AG04450 (cell line): ENCODE measurements at regions not wholly inside any gene's neighbourhood (a gene's known extent, or its start where the extent isn't known, plus 50 kb on each side); places are given as distances from the start of the nearest gene placed in this dataset.

ENCODE experiments used
- CTCF ChIA-PET: fragments of 300-600, 350-600 bp; formaldehyde crosslinking; extraction: SDS; loops from one replicate; lab custom pipeline; 2022; ENCODE audit warnings: antibody characterized with exemption, inconsistent platforms; lab: Charles Lee
- POLR2A ChIA-PET: fragments of 350-600 bp; formaldehyde crosslinking; extraction: SDS; loops from one replicate; lab custom pipeline; 2021; ENCODE audit warnings: antibody characterized with exemption, inconsistent platforms; lab: Yijun Ruan, JAX
- DNase-seq: peaks from one replicate; pipeline ENCODE4 v3.0.0-alpha.2; 2011; ENCODE audit warnings: low read depth, low spot score
- H3K27ac ChIP-seq: one replicate; pipeline ENCODE4 v1.5.1; 2012; ENCODE audit warnings: low read depth, low read length, control low read depth
- H3K27me3 ChIP-seq: one replicate; pipeline ENCODE4 v1.6.0; 2012; ENCODE audit warnings: low read length; ENCODE audit not compliant: control insufficient read depth, insufficient read depth
- H3K4me3 ChIP-seq: 2 replicates; pipeline ENCODE4 v1.5.1; 2011; ENCODE audit warnings: mild to moderate bottlenecking, low read depth, low read length, control low read depth
- H3K9me3 ChIP-seq: 2 replicates; pipeline ENCODE4 v1.5.1; 2012; ENCODE audit warnings: low read length; ENCODE audit not compliant: control insufficient read depth, insufficient read depth
- CTCF ChIP-seq: IDR thresholded peaks from 2 replicates; pipeline ENCODE4 v1.5.1; 2011; ENCODE audit warnings: low read depth, low read length, control low read depth, inconsistent platforms

GRCh38 chr9:25396828-25397227, 281.4 kb downstream of the TUSC1 start:
- ChIA-PET CTCF (no interaction called here), POLR2A (no interaction called here)
- H3K4me3 ChIP-seq: no peak overlapping the region
- peaks cover 6% of the 10 kb centered on the region for H3K9me3 ChIP-seq
- no peak for TF ChIP-seq CTCF
- no peak overlapping the region for H3K27ac ChIP-seq
- no peaks in the 10 kb centered on the region for H3K27me3 ChIP-seq
- no peak for DNase-seq

- ChIA-PET POLR2A (no interaction called here), CTCF (interaction anchor here (0.6 kb wide), 1 partner anchor 49 kb away, joined by 3 read pairs; no protein-coding TSS in a partner anchor)
- no peak for TF ChIP-seq CTCF
- H3K9me3 ChIP-seq: peaks cover 10% of the 10 kb centered on the region
- H3K4me3 ChIP-seq: no peak overlapping the region
- no peak overlapping the region for H3K27ac ChIP-seq
- H3K27me3 ChIP-seq: no peaks in the 10 kb centered on the region
- DNase-seq: no peak
These were observed 297.1 kb downstream of the TUSC1 start for GRCh38 chr9:25381141-25381540.

GRCh38 chr9:25377039-25377438, 301.2 kb downstream of the TUSC1 start:
- ChIA-PET POLR2A (no interaction called here), CTCF (no interaction called here)
- no peak for DNase-seq
- no peak overlapping the region for H3K27ac ChIP-seq
- no peaks in the 10 kb centered on the region for H3K27me3 ChIP-seq
- H3K9me3 ChIP-seq: peaks cover 13% of the 10 kb centered on the region
- TF ChIP-seq CTCF: no peak
- no peak overlapping the region for H3K4me3 ChIP-seq

- POLR2A ChIA-PET: no interaction called here
- Histone ChIP-seq H3K9me3 (peaks cover 13% of the 10 kb centered on the region), H3K27ac (no peak overlapping the region), H3K4me3 (no peak overlapping the region), H3K27me3 (no peaks in the 10 kb centered on the region)
- TF ChIP-seq CTCF: no peak
- no peak for DNase-seq
- CTCF ChIA-PET: no interaction called here
These were observed 304.0 kb downstream of the TUSC1 start for GRCh38 chr9:25374281-25374680.

- TF ChIP-seq CTCF: no peak
- Histone ChIP-seq H3K9me3 (peaks cover 4% of the 10 kb centered on the region), H3K27me3 (no peaks in the 10 kb centered on the region), H3K27ac (no peak overlapping the region), H3K4me3 (no peak overlapping the region)
- POLR2A ChIA-PET: no interaction called here
- CTCF ChIA-PET: no interaction called here
- no peak for DNase-seq
These were observed 311.3 kb downstream of the TUSC1 start for GRCh38 chr9:25366906-25367305.
